ENCODE measurements at regions not wholly inside any gene's neighbourhood (a gene's known extent, or its start where the extent isn't known, plus 50 kb on each side); places are given as distances from the start of the nearest gene placed in this dataset.

- TF ChIP-seq FOXM1 (IDR thresholded peaks at IDR 0.05; ENCODE audit: borderline replicate concordance, low read depth): no peak
- TF ChIP-seq, protein P1, sequence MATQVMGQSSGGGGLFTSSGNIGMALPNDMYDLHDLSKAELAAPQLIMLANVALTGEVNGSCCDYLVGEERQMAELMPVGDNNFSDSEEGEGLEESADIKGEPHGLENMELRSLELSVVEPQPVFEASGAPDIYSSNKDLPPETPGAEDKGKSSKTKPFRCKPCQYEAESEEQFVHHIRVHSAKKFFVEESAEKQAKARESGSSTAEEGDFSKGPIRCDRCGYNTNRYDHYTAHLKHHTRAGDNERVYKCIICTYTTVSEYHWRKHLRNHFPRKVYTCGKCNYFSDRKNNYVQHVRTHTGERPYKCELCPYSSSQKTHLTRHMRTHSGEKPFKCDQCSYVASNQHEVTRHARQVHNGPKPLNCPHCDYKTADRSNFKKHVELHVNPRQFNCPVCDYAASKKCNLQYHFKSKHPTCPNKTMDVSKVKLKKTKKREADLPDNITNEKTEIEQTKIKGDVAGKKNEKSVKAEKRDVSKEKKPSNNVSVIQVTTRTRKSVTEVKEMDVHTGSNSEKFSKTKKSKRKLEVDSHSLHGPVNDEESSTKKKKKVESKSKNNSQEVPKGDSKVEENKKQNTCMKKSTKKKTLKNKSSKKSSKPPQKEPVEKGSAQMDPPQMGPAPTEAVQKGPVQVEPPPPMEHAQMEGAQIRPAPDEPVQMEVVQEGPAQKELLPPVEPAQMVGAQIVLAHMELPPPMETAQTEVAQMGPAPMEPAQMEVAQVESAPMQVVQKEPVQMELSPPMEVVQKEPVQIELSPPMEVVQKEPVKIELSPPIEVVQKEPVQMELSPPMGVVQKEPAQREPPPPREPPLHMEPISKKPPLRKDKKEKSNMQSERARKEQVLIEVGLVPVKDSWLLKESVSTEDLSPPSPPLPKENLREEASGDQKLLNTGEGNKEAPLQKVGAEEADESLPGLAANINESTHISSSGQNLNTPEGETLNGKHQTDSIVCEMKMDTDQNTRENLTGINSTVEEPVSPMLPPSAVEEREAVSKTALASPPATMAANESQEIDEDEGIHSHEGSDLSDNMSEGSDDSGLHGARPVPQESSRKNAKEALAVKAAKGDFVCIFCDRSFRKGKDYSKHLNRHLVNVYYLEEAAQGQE (IDR thresholded peaks at IDR 0.05; ENCODE audit: low read depth): no peak
- TF ChIP-seq USF1 (IDR thresholded peaks at IDR 0.05): no peak
- no peak for TF ChIP-seq NFIC (IDR thresholded peaks at IDR 0.05)
- TF ChIP-seq EP300 (IDR thresholded peaks at IDR 0.05; ENCODE audit: borderline replicate concordance): no peak
These were observed 728.2 kb upstream of the NECTIN3 start for GRCh38 chr3:110343376-110343775.

Data from Ishikawa (cell line).